A673 (cell line): ENCODE measurements at regions not wholly inside any gene's neighbourhood (a gene's known extent, or its start where the extent isn't known, plus 50 kb on each side); places are given as distances from the start of the nearest gene placed in this dataset.

Experiments used
- BruUV-seq: library from RNA; stranded (reverse); fragments of 400-500 nt; replicated peaks from 2 replicates; lab custom pipeline; 2021; lab: Mats Ljungman, UMichigan
- CTCF ChIA-PET: fragments of 300-600 bp; sonication (Branson Sonifier 250); formaldehyde crosslinking; loops from one replicate; lab custom pipeline; 2022; ENCODE audit warnings: antibody characterized with exemption; lab: Charles Lee
- POLR2A ChIA-PET: fragments of 300-600 bp; sonication (Branson Sonifier 250); formaldehyde crosslinking; loops from one replicate; lab custom pipeline; 2022; ENCODE audit warnings: antibody characterized with exemption; ENCODE audit not compliant: low non-redundant PET; lab: Charles Lee
- DNase-seq: peaks from one replicate; pipeline ENCODE4 v3.0.0-alpha.2; 2015; ENCODE audit warnings: low spot score
- H3K27ac ChIP-seq: fragments of 200-600 bp; sonication (generic); 2 replicates; pipeline ENCODE4 v1.5.1; 2016; ENCODE audit warnings: mixed run types, low read depth, mild to moderate bottlenecking, mixed read lengths, antibody characterized with exemption, low read length; ENCODE audit not compliant: poor library complexity, severe bottlenecking
- H3K27me3 ChIP-seq: fragments of 200-600 bp; sonication (generic); replicated peaks from 2 replicates; pipeline ENCODE4 v1.6.1; 2017; ENCODE audit warnings: mixed run types, low read depth, mild to moderate bottlenecking, mixed read lengths, antibody characterized with exemption, low read length; ENCODE audit not compliant: insufficient read depth, poor library complexity
- H3K36me3 ChIP-seq: fragments of 200-600 bp; sonication (generic); 2 replicates; pipeline ENCODE4 v1.6.1; 2016; ENCODE audit warnings: mixed run types, mild to moderate bottlenecking, mixed read lengths, antibody characterized with exemption, low read length; ENCODE audit not compliant: insufficient read depth, poor library complexity, severe bottlenecking
- H3K4me1 ChIP-seq: fragments of 200-600 bp; sonication (generic); 2 replicates; pipeline ENCODE4 v1.6.1; 2017; ENCODE audit warnings: mixed run types, mild to moderate bottlenecking, mixed read lengths, antibody characterized with exemption, low read length; ENCODE audit not compliant: insufficient read depth, poor library complexity, severe bottlenecking
- H3K4me3 ChIP-seq: fragments of 200-600 bp; sonication (generic); 2 replicates; pipeline ENCODE4 v1.5.1; 2016; ENCODE audit warnings: low read depth, mixed run types, mild to moderate bottlenecking, mixed read lengths, low read length; ENCODE audit not compliant: poor library complexity, severe bottlenecking
- H3K9me3 ChIP-seq: fragments of 200-600 bp; sonication (generic); 2 replicates; pipeline ENCODE4 v1.6.1; 2016; ENCODE audit warnings: mixed run types, low read depth, mild to moderate bottlenecking, mixed read lengths, antibody characterized with exemption, low read length; ENCODE audit not compliant: poor library complexity, severe bottlenecking
- CTCF ChIP-seq: fragments of 300-800, 200-600 bp; sonication (generic); conservative IDR thresholded peaks from 2 replicates; pipeline ENCODE4 v1.5.1; 2017; ENCODE audit warnings: low read depth, mild to moderate bottlenecking, antibody characterized with exemption, low read length, moderate library complexity, mixed read lengths
- EZH2 ChIP-seq: fragments of 200-600 bp; sonication (generic); IDR thresholded peaks from 2 replicates; pipeline ENCODE4 v1.6.1; 2017; ENCODE audit warnings: borderline replicate concordance, low read depth, mild to moderate bottlenecking, mixed read lengths, antibody characterized with exemption, low read length; ENCODE audit not compliant: poor library complexity, severe bottlenecking
- intact Hi-C: fragments of 100-400 bp; cut with micrococcal nuclease; formaldehyde crosslinking; loops from one replicate; pipeline ENCODE4 v1.10.0; 2022; ENCODE audit not compliant: unreplicated experiment

- no peak for DNase-seq
- ChIA-PET POLR2A (no interaction called here), CTCF (no interaction called here)
- Histone ChIP-seq H3K27ac (no peak overlapping the region), H3K4me3 (no peak overlapping the region), H3K36me3 (no peaks in the 10 kb centered on the region), H3K9me3 (no peaks in the 10 kb centered on the region), H3K4me1 (no peaks in the 10 kb centered on the region), H3K27me3 (peaks cover 37% of the 10 kb centered on the region)
- intact Hi-C loops: no loop called here
- TF ChIP-seq EZH2: no peak
- no peak for TF ChIP-seq CTCF
- BruUV-seq: no TSS peak
These were observed 327.5 kb upstream of the LYPLAL1 start for GRCh38 chr1:218846181-218846580.

GRCh38 chr1:218847089-218847768, 326.4 kb upstream of the LYPLAL1 start:
- peaks cover 47% of the 10 kb centered on the region for H3K27me3 ChIP-seq
- no peaks in the 10 kb centered on the region for H3K9me3 ChIP-seq
- no peak for TF ChIP-seq EZH2
- TF ChIP-seq CTCF: no peak
- BruUV-seq: no TSS peak
- H3K36me3 ChIP-seq: no peaks in the 10 kb centered on the region
- no peaks in the 10 kb centered on the region for H3K4me1 ChIP-seq
- intact Hi-C loops: no loop called here
- CTCF ChIA-PET: no interaction called here
- H3K4me3 ChIP-seq: no peak overlapping the region
- POLR2A ChIA-PET: no interaction called here
- H3K27ac ChIP-seq: no peak overlapping the region
- DNase-seq: no peak

- CTCF ChIA-PET: no interaction called here
- TF ChIP-seq CTCF (no peak), EZH2 (no peak)
- H3K27me3 ChIP-seq: peaks cover 53% of the 10 kb centered on the region
- no peaks in the 10 kb centered on the region for H3K9me3 ChIP-seq
- H3K4me3 ChIP-seq: no peak overlapping the region
- no peaks in the 10 kb centered on the region for H3K4me1 ChIP-seq
- no TSS peak for BruUV-seq
- no peak for DNase-seq
- no peak overlapping the region for H3K27ac ChIP-seq
- POLR2A ChIA-PET: no interaction called here
- intact Hi-C loops: no loop called here
- H3K36me3 ChIP-seq: no peaks in the 10 kb centered on the region
These were observed 325.7 kb upstream of the LYPLAL1 start for GRCh38 chr1:218848009-218848408.
